ENCODE measurements at regions not wholly inside any gene's neighbourhood (a gene's known extent, or its start where the extent isn't known, plus 50 kb on each side); places are given as distances from the start of the nearest gene placed in this dataset.

GRCh38 chr13:99123101-99124045 is 77.3 kb upstream of the UBAC2 start:
- no peak for DNase-seq (ENCODE audit: low read depth, low spot score)

- no peak for DNase-seq (ENCODE audit: low read depth, low spot score)
Observed at GRCh38 chr13:99124046-99124400, 76.6 kb upstream of the UBAC2 start.

- DNase-seq (ENCODE audit: low read depth, low spot score): no peak
Observed at GRCh38 chr13:99124794-99125316, 75.8 kb upstream of the UBAC2 start.

- no peak for DNase-seq (ENCODE audit: low read depth, low spot score)
Observed at GRCh38 chr13:99125326-99125915, 75.2 kb upstream of the UBAC2 start.

- no peak for DNase-seq (ENCODE audit: low read depth, low spot score)
Observed at GRCh38 chr13:99126821-99127220, 73.8 kb upstream of the UBAC2 start.

- DNase-seq (ENCODE audit: low read depth, low spot score): no peak
Observed at GRCh38 chr13:99129050-99129449, 71.6 kb upstream of the UBAC2 start.

- DNase-seq (ENCODE audit: low read depth, low spot score): no peak
Observed at GRCh38 chr13:99129951-99130350, 70.7 kb upstream of the UBAC2 start.

- DNase-seq (ENCODE audit: low read depth, low spot score): no peak
Observed at GRCh38 chr13:99131410-99131809, 69.2 kb upstream of the UBAC2 start.

GRCh38 chr13:99132295-99132835 is 68.3 kb upstream of the UBAC2 start:
- DNase-seq (ENCODE audit: low read depth, low spot score): no peak

- DNase-seq (ENCODE audit: low read depth, low spot score): no peak
Observed at GRCh38 chr13:99133230-99133629, 67.4 kb upstream of the UBAC2 start.

- no peak for DNase-seq (ENCODE audit: low read depth, low spot score)
Observed at GRCh38 chr13:99133848-99134247, 66.8 kb upstream of the UBAC2 start.

- no peak for DNase-seq (ENCODE audit: low read depth, low spot score)
Observed at GRCh38 chr13:99135591-99135990, 65.1 kb upstream of the UBAC2 start.

GRCh38 chr13:99136427-99136954 is 64.2 kb upstream of the UBAC2 start:
- DNase-seq (ENCODE audit: low read depth, low spot score): no peak

- no peak for DNase-seq (ENCODE audit: low read depth, low spot score)
Observed at GRCh38 chr13:99140831-99141230, 59.8 kb upstream of the UBAC2 start.

- no peak for DNase-seq (ENCODE audit: low read depth, low spot score)
Observed at GRCh38 chr13:99143904-99144303, 56.8 kb upstream of the UBAC2 start.

GRCh38 chr13:99144306-99144705 is 56.3 kb upstream of the UBAC2 start:
- no peak for DNase-seq (ENCODE audit: low read depth, low spot score)

GRCh38 chr13:99145461-99145860 is 55.2 kb upstream of the UBAC2 start:
- no peak for DNase-seq (ENCODE audit: low read depth, low spot score)

- no peak for DNase-seq (ENCODE audit: low read depth, low spot score)
Observed at GRCh38 chr13:99150575-99151361, 49.9 kb upstream of the UBAC2 start.
